Skeletal muscle tissue (tissue), 3 donors: ENCODE measurements at regions not wholly inside any gene's neighbourhood (a gene's known extent, or its start where the extent isn't known, plus 50 kb on each side); places are given as distances from the start of the nearest gene placed in this dataset.

ENCODE experiments used
- H3K27ac ChIP-seq: one replicate; pipeline ENCODE4 v1.7.0; 2013; ENCODE audit warnings: mild to moderate bottlenecking, low read depth, low read length, inconsistent platforms
- H3K27me3 ChIP-seq, 3 donors: one replicate each; pipeline ENCODE4 v1.7.0; 2013; ENCODE audit warnings: low read length in 3 of 3; ENCODE audit not compliant: control insufficient read depth in 3 of 3, insufficient read depth in 3 of 3
- H3K36me3 ChIP-seq, 3 donors: one replicate each; pipeline ENCODE4 v1.7.0; 2013; ENCODE audit warnings: low read length in 3 of 3; ENCODE audit not compliant: control insufficient read depth in 3 of 3, insufficient read depth in 3 of 3
- H3K4me1 ChIP-seq, 3 donors: one replicate each; pipeline ENCODE4 v1.7.0; 2013; ENCODE audit warnings: low read length in 3 of 3, mild to moderate bottlenecking in 3 of 3; ENCODE audit not compliant: control insufficient read depth in 3 of 3, insufficient read depth in 3 of 3
- H3K4me3 ChIP-seq, 3 donors: one replicate each; pipeline ENCODE4 v1.7.0; 2013; ENCODE audit warnings: low read length in 3 of 3
- H3K9ac ChIP-seq, 3 donors: one replicate each; pipeline ENCODE4 v1.7.0; 2013; ENCODE audit warnings: low read length in 3 of 3, mild to moderate bottlenecking in 3 of 3, moderate library complexity in 2 of 3, low read depth in 1 of 3
- H3K9me3 ChIP-seq, 3 donors: one replicate each; pipeline ENCODE4 v1.7.0; 2013; ENCODE audit warnings: low read length in 3 of 3; ENCODE audit not compliant: control insufficient read depth in 3 of 3
- donor health status: Osteomylitis.

- Histone ChIP-seq H3K27me3 (no peaks in the 10 kb centered on the region), H3K4me3 (no peak overlapping the region)
Measured at GRCh38 chr6:163974322-163974721, 559.8 kb downstream of the QKI start.

DNA sequence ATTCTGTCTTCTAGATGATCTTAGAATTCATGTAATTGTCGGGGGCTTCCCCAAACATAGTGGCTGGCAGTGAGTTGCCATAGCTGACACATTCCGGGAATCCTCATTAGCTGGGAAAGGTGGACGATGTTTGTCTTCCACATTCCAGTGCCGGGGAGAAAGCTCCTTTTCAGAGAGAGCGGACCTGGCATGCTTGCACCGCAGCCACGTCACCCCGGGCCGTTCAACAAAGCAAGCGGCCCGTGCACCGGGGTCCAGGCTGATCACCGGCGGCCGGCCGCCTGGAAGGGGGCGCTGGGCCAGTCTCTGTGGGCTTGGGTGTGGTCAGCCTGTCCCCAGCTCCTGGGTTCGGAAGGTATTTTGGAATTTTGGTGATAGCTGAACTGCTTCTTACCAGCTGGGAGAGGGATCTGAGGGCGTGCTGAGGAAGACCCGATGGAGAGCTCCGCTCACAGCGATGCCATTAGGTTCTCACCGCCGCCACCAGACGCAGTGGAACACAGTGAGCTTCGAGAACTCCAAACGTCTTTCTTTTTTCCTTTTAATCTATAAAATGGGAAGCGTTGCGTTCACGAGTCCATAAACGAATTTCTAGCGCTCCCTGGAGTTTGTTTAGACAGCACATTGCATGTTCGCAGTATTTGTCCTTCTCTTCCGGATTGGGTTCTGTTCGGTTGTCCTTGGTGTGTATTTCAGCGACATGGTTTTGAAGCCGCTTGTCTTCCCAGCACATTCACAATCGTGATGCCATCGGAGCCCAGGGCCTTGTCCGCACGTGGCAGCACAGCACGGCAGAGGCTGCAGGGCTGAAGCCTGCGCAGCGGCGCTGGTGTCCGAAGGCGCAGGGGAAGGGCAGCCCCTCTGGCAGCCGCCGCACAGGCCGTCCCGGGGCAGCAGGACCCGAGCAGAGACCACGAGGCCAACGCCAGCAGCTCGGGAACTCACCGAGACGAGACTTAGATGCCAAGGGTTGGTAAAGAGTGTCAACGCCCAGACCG is 557.6 kb downstream of the QKI start:
- H3K9me3 ChIP-seq = no peaks in the 10 kb centered on the region
- no peak overlapping the region for H3K4me3 ChIP-seq
- no peaks in the 10 kb centered on the region for H3K27me3 ChIP-seq
- no peak overlapping the region for H3K9ac ChIP-seq
- H3K27ac ChIP-seq = no peak overlapping the region
- H3K4me1 ChIP-seq = peaks cover 0 to 3% (median 0%) of the 10 kb centered on the region in 3 donors
- no peaks in the 10 kb centered on the region for H3K36me3 ChIP-seq

More at GRCh38 chr6:163974322-163974721, 559.8 kb downstream of the QKI start:
- H3K4me1 ChIP-seq = peaks cover 0 to 3% (median 0%) of the 10 kb centered on the region in 3 donors
- no peak overlapping the region for H3K9ac ChIP-seq
- no peaks in the 10 kb centered on the region for H3K9me3 ChIP-seq
- H3K27ac ChIP-seq = no peak overlapping the region
- no peaks in the 10 kb centered on the region for H3K36me3 ChIP-seq

GRCh38 chr6:163970846-163971564 is 556.5 kb downstream of the QKI start:
- H3K4me3 ChIP-seq = no peak overlapping the region
- no peak overlapping the region for H3K27ac ChIP-seq
- no peaks in the 10 kb centered on the region for H3K9me3 ChIP-seq
- H3K36me3 ChIP-seq = no peaks in the 10 kb centered on the region
- H3K4me1 ChIP-seq = peaks cover 2 to 10% (median 9%) of the 10 kb centered on the region in 3 donors
- no peak overlapping the region for H3K9ac ChIP-seq
- no peaks in the 10 kb centered on the region for H3K27me3 ChIP-seq

DNA sequence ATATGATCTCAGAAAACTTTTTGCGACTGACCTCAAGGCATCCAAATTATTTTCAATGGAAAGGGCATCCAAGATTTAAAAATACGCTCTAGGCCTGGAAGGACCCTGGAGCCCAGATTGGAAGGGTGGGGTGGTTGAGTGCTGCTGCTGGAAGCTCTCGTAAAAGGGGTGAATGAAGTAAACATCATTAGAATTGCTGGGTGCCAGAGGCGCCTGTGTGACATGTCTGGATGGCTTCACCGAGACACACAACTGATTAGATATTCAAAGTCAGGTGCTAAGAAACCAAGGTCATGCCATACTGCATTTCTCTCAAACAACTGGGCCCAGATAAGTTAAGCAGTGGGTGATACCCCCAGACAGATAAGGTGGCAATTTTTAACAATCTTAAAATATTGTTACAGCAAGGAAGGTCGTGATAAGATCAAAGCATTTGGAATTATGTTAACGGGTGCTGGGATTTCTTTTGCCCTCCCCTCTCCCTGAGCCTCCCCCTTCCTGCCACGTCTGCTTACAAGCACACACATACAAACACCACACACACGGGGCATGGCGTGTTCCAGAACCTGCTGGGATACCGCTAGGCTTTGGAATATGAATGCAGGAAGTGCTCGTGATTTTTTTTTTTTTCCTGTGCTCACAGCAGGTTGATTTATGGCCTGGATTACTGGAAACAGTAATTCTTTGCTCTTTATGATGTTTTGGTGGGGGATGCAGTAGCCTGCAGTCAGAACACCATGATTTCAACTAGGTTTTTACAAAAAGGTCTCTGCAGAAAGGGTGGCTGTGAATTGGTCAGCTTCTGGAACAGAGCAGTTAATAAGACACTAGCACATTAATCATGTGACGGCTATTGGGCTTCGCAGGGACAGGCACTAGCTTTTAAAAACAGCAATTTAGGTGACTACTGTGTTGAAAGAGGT is 551.2 kb downstream of the QKI start:
- Histone ChIP-seq H3K27ac (peak overlapping the region; percentile 99), H3K4me1 (peaks cover 39 to 48% (median 39%) of the 10 kb centered on the region in 3 donors), H3K9ac (peak overlapping the region; percentile 55 to 84 (median 71)), H3K27me3 (no peaks in the 10 kb centered on the region), H3K9me3 (no peaks in the 10 kb centered on the region), H3K4me3 (peak overlapping the region in 2 of 3 donors; percentile 4 to 36), H3K36me3 (no peaks in the 10 kb centered on the region)

GRCh38 chr6:163964789-163965188 is 550.3 kb downstream of the QKI start:
- peaks cover 39 to 55% (median 46%) of the 10 kb centered on the region in 3 donors for H3K4me1 ChIP-seq

DNA sequence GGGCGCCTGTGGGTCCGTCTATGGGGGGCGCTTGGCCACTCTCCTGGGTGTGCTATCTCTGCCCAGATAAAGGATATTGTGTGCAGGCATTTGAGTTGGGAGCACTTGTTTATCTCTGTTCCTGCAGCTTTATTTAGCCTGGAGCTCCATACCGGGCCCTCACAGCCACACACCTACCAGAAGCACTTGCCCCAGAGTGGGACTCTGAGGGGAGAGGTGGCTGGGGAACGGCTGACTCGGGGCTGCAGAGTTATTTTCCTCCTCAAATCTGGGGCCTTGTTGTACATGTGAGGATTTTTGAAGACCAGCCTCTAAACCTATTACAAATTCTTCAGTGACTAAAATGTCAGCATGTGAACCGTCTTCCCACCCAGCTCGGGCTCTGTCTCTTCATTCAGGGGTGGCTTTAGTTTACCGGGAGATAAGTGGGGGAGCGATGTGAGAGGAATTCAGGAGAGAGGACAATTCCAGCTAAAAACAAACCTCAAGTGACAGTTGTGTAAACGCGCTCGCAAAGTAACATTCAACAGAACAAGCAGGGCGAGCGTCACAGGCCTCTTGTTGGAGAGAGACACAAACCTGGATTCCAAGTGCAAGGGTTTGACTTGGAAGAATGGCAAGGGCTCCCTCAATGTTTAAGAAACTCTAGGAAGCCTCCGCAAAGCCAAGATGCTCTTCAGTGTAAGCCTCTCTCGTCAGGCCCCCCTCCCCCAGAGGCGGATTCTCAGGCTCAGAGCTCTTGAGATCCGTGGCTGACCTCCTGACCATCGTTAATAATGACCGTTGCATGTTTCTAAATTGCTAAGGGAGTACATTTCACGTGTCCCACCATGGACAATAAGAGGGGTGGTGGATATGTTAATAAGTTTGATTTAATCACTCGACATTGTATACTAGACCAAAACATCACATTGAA is 548.9 kb downstream of the QKI start:
- Histone ChIP-seq H3K4me3 (peak overlapping the region in 1 of 3 donors; percentile 29), H3K4me1 (peaks cover 39 to 55% (median 54%) of the 10 kb centered on the region in 3 donors), H3K36me3 (no peaks in the 10 kb centered on the region), H3K27ac (peak overlapping the region; percentile 99), H3K9me3 (no peaks in the 10 kb centered on the region), H3K27me3 (no peaks in the 10 kb centered on the region), H3K9ac (peak overlapping the region; percentile 63 to 81 (median 71))

More at GRCh38 chr6:163964789-163965188, 550.3 kb downstream of the QKI start:
- H3K27ac ChIP-seq = peak overlapping the region; percentile 99
- no peak overlapping the region for H3K4me3 ChIP-seq
- H3K9ac ChIP-seq = peak overlapping the region; percentile 55 to 84 (median 71)
- H3K36me3 ChIP-seq = no peaks in the 10 kb centered on the region
- no peaks in the 10 kb centered on the region for H3K9me3 ChIP-seq
- H3K27me3 ChIP-seq = no peaks in the 10 kb centered on the region

DNA sequence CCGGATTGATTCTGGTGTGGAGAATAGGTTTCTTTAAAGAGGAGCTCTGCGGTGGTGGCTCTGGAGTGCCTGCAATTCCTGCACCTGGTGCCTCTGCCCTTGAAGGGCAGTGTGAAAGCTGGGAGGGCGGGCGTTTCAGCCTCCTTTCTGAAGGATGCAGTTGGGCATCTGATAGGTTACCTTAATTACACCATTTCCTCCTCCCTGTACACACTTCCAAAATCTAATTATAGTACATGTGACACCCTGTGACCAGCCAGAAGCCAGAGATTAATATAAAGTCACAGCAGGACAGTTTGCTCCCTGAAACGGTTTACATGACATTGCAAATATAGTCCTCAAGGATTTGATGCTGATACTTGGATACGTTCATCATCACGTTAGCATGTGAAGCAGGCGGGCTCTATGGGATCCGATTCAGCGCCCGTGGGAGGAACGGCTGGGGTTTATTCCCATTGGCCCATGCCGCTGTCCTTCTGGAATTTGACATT is 548.2 kb downstream of the QKI start:
- Histone ChIP-seq H3K9ac (peak overlapping the region; percentile 63 to 82 (median 75)), H3K36me3 (no peaks in the 10 kb centered on the region), H3K4me1 (peaks cover 39 to 55% (median 54%) of the 10 kb centered on the region in 3 donors), H3K4me3 (peak overlapping the region; percentile 10 to 71 (median 43)), H3K27ac (peak overlapping the region; percentile 99), H3K9me3 (no peaks in the 10 kb centered on the region), H3K27me3 (no peaks in the 10 kb centered on the region)

DNA sequence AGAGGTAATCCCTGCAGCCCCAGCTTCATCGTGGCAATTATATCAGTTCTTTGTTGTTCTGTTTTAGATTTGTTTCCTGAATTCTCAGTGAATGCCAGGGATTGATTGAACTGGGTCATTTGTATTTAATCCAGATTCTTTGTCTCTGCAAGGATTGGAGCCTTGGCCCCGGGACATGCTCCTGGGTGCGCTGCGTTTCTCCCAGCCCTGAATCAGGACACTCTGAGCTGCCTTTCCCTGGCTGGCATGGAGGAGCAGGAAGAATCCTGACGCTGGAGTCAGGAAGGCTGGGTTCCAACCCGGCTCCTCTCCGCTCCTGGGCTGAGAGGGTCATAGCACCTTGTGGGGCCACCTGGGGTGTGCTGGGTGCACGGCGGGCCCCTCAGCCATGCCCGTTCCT is 545.6 kb downstream of the QKI start:
- H3K27ac ChIP-seq = peak overlapping the region; percentile 48

More for the DNA sequence above, 545.6 kb downstream of the QKI start:
- Histone ChIP-seq H3K27me3 (no peaks in the 10 kb centered on the region), H3K9ac (peak overlapping the region in 2 of 3 donors; percentile 40), H3K36me3 (no peaks in the 10 kb centered on the region), H3K4me1 (peaks cover 29 to 51% (median 51%) of the 10 kb centered on the region in 3 donors), H3K4me3 (no peak overlapping the region), H3K9me3 (no peaks in the 10 kb centered on the region)
